Stomach (tissue), 8 donors: ENCODE measurements at regions not wholly inside any gene's neighbourhood (a gene's known extent, or its start where the extent isn't known, plus 50 kb on each side); places are given as distances from the start of the nearest gene placed in this dataset.

Experiments
- DNase-seq, 2 donors: peaks; one replicate each; pipeline versions ENCODE4 v3.0.0 to v3.0.0-alpha.2; 2013 to 2019
- H3K27ac ChIP-seq, 5 donors: fragments of 200-600 bp in 4 of 5; sonication (generic) in 4 of 5; one replicate each; pipeline ENCODE4 v1.5.1; 2013 to 2019; ENCODE audit warnings: mild to moderate bottlenecking in 1 of 5, moderate library complexity in 1 of 5
- H3K27me3 ChIP-seq, 3 donors: fragments of 200-600 bp; sonication (generic); one replicate each; pipeline ENCODE4 v1.5.1; 2017 to 2019; ENCODE audit warnings: mixed run types in 1 of 3
- H3K36me3 ChIP-seq, 4 donors: fragments of 200-600 bp; sonication (generic); 1 replicate in 3 of 4; 2 replicates in 1 of 4; pipeline ENCODE4 v1.5.1; 2016 to 2019
- H3K4me1 ChIP-seq, 4 donors: fragments of 200-600 bp; sonication (generic); one replicate each; pipeline ENCODE4 v1.5.1; 2016 to 2019
- H3K4me3 ChIP-seq, 4 donors: fragments of 200-600 bp; sonication (generic) in 3 of 4; one replicate each; pipeline ENCODE4 v1.5.1; 2016 to 2019; ENCODE audit warnings: mild to moderate bottlenecking in 1 of 4
- H3K9me3 ChIP-seq, 4 donors: fragments of 200-600 bp; sonication (generic); one replicate each; pipeline ENCODE4 v1.5.1; 2016 to 2019
- CTCF ChIP-seq, 7 experiments: fragments of 450-650 bp in 4 of 7; fragments of 200-600 bp in 3 of 7; sonication (generic) in 3 of 7; IDR thresholded peaks; one replicate each; pipeline ENCODE4 v1.5.1; 2016 to 2019; ENCODE audit warnings: antibody characterized with exemption in 7 of 7, control low read depth in 2 of 7, mild to moderate bottlenecking in 1 of 7
- EP300 ChIP-seq: sonication (generic); formaldehyde crosslinking; IDR thresholded peaks from one replicate; pipeline ENCODE4 v1.6.1; 2017; ENCODE audit warnings: antibody characterized with exemption
- POLR2A ChIP-seq, 4 donors: fragments of 450-650 bp; IDR thresholded peaks; one replicate each; pipeline ENCODE4 v1.6.1; 2016; ENCODE audit warnings: antibody characterized with exemption in 4 of 4, control low read depth in 2 of 4, mild to moderate bottlenecking in 1 of 4, moderate library complexity in 1 of 4
- POLR2AphosphoS5 ChIP-seq, 3 donors: sonication (generic); formaldehyde crosslinking; IDR thresholded peaks; one replicate each; pipeline ENCODE4 v1.6.1; 2016; ENCODE audit warnings: antibody characterized with exemption in 3 of 3
- whole genome bisulfite sequencing, 5 donors: extraction: QIAGEN DNeasy Blood & Tissue Kit in 3 of 5; methylation state at CpG; one replicate each; pipeline versions ENCODE4 v1.1.5 to v1.1.7; 2013 to 2018; 5-methylcytosine and 5-hydroxymethylcytosine counted together
- intact Hi-C: fragments of 100-400 bp; cut with DNase I; formaldehyde crosslinking; loops from one replicate; pipeline ENCODE4 v1.15.1; 2023; ENCODE audit warnings: low total_unique reads
- donor health status: healthy with polysubstance abuse.
- donor health status: Bipolar disorder and iron deficiency.
- donor health status: healthy.

- 90 to 100% (median 95%) methylated on average over 1 of the region's 1 CpG for WGBS, 5 donors
- H3K4me1 ChIP-seq = peaks cover 0 to 5% (median 0%) of the 10 kb centered on the region in 4 donors
- TF ChIP-seq POLR2AphosphoS5 (IDR thresholded peaks at IDR 0.05) (no peak), EP300 (no peak), POLR2A (IDR thresholded peaks at IDR 0.05) (no peak), CTCF (IDR thresholded peaks at IDR 0.05) (no peak)
- H3K4me3 ChIP-seq = no peak overlapping the region
- no peaks in the 10 kb centered on the region for H3K27me3 ChIP-seq
- no peaks in the 10 kb centered on the region for H3K9me3 ChIP-seq
- DNase-seq = no peak
- H3K36me3 ChIP-seq = no peaks in the 10 kb centered on the region
- H3K27ac ChIP-seq = no peak overlapping the region
- intact Hi-C loops = no loop called here
Measured at GRCh38 chr3:81859524-81859923, 98.1 kb upstream of the GBE1 start.

DNA sequence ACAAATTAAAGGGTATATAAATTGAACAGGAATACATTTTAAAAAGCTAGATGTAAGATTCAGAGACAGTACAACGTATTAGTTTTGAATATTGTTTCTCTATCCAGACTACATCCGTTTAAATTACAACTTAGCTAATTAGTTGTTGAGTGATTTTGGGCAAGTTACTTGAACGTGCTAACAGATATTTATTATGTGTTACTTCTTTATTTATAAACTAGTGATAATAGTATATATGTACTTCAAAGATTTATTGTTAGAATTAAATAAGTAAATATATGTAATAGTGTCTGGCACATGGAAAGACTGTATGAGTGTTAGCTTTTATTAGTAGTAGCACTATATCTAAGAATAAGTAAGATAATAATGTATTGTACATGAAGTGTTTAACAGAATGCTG, 92.0 kb upstream of the GBE1 start:
- no peak for DNase-seq
- Histone ChIP-seq H3K9me3 (no peaks in the 10 kb centered on the region), H3K36me3 (no peaks in the 10 kb centered on the region), H3K4me3 (no peak overlapping the region), H3K27me3 (no peaks in the 10 kb centered on the region), H3K4me1 (no peaks in the 10 kb centered on the region), H3K27ac (no peak overlapping the region)
- intact Hi-C loops = no loop called here
- 71 to 87% (median 78%) methylated on average over 3 of the region's 3 CpGs for WGBS, 5 donors
- TF ChIP-seq CTCF (IDR thresholded peaks at IDR 0.05) (no peak), POLR2AphosphoS5 (IDR thresholded peaks at IDR 0.05) (no peak), POLR2A (IDR thresholded peaks at IDR 0.05) (no peak), EP300 (no peak)

- Histone ChIP-seq H3K9me3 (no peaks in the 10 kb centered on the region), H3K4me1 (no peaks in the 10 kb centered on the region), H3K36me3 (no peaks in the 10 kb centered on the region), H3K4me3 (no peak overlapping the region), H3K27me3 (no peaks in the 10 kb centered on the region), H3K27ac (no peak overlapping the region)
- intact Hi-C loops = no loop called here
- TF ChIP-seq CTCF (IDR thresholded peaks at IDR 0.05) (no peak), EP300 (no peak), POLR2AphosphoS5 (IDR thresholded peaks at IDR 0.05) (no peak), POLR2A (IDR thresholded peaks at IDR 0.05) (no peak)
- no peak for DNase-seq
Measured at GRCh38 chr3:81851176-81851575, 89.7 kb upstream of the GBE1 start.

- H3K27me3 ChIP-seq = no peaks in the 10 kb centered on the region
- no peaks in the 10 kb centered on the region for H3K36me3 ChIP-seq
- 66 to 100% (median 68%) methylated on average over 1 of the region's 1 CpG for WGBS, 5 donors
- H3K4me1 ChIP-seq = no peaks in the 10 kb centered on the region
- no peak for DNase-seq
- TF ChIP-seq CTCF (IDR thresholded peaks at IDR 0.05) = no peak
- TF ChIP-seq EP300 = no peak
- no peak for TF ChIP-seq POLR2A (IDR thresholded peaks at IDR 0.05)
- TF ChIP-seq POLR2AphosphoS5 (IDR thresholded peaks at IDR 0.05) = no peak
- intact Hi-C loops = no loop called here
- no peaks in the 10 kb centered on the region for H3K9me3 ChIP-seq
- no peak overlapping the region for H3K4me3 ChIP-seq
- H3K27ac ChIP-seq = no peak overlapping the region
Measured at GRCh38 chr3:81846988-81847387, 85.5 kb upstream of the GBE1 start.
